Esophagus (tissue), 2 donors: ENCODE measurements at regions not wholly inside any gene's neighbourhood (a gene's known extent, or its start where the extent isn't known, plus 50 kb on each side); places are given as distances from the start of the nearest gene placed in this dataset.

Experiments
- H3K27ac ChIP-seq, 2 donors: one replicate each; pipeline ENCODE4 v1.5.1; 2013; ENCODE audit warnings: low read depth in 2 of 2, mild to moderate bottlenecking in 2 of 2, inconsistent platforms in 1 of 2, low read length in 1 of 2, moderate library complexity in 1 of 2
- H3K27me3 ChIP-seq, 2 donors: one replicate each; pipeline ENCODE4 v1.6.1; 2013; ENCODE audit warnings: low read length in 2 of 2, control low read depth in 1 of 2, mild to moderate bottlenecking in 1 of 2; ENCODE audit not compliant: insufficient read depth in 2 of 2, control insufficient read depth in 1 of 2
- H3K36me3 ChIP-seq, 2 donors: one replicate each; pipeline ENCODE4 v1.6.1; 2013; ENCODE audit warnings: low read length in 1 of 2; ENCODE audit not compliant: control insufficient read depth in 2 of 2, insufficient read depth in 2 of 2
- H3K4me1 ChIP-seq, 2 donors: one replicate each; pipeline ENCODE4 v1.6.1; 2013; ENCODE audit warnings: low read length in 1 of 2; ENCODE audit not compliant: control insufficient read depth in 2 of 2, insufficient read depth in 2 of 2
- H3K4me3 ChIP-seq, 2 donors: one replicate each; pipeline ENCODE4 v1.5.1; 2013; ENCODE audit warnings: low read length in 2 of 2, mild to moderate bottlenecking in 2 of 2, low read depth in 1 of 2, moderate library complexity in 1 of 2
- H3K9me3 ChIP-seq, 2 donors: one replicate each; pipeline ENCODE4 v1.6.1; 2013; ENCODE audit warnings: mild to moderate bottlenecking in 2 of 2, low read depth in 1 of 2, low read length in 1 of 2, moderate library complexity in 1 of 2; ENCODE audit not compliant: control insufficient read depth in 2 of 2, insufficient read depth in 1 of 2
- WGBS, 2 donors: extraction: QIAGEN DNeasy Blood & Tissue Kit; methylation state at CpG; one replicate each; pipeline ENCODE4 v1.1.7; 2013; 5-methylcytosine and 5-hydroxymethylcytosine counted together
- donor health status: healthy with polysubstance abuse.
- donor health status: Bipolar disorder and iron deficiency.

GRCh38 chr6:119467488-119468081, 118.0 kb upstream of the MAN1A1 start:
- Histone ChIP-seq H3K27ac (no peak overlapping the region), H3K27me3 (no peaks in the 10 kb centered on the region), H3K4me3 (no peak overlapping the region), H3K4me1 (no peaks in the 10 kb centered on the region), H3K9me3 (no peaks in the 10 kb centered on the region), H3K36me3 (no peaks in the 10 kb centered on the region)
- WGBS, 2 donors, result 38 to 55% methylated on average over 2 of the region's 2 CpGs

GRCh38 chr6:119466226-119466625, 116.7 kb upstream of the MAN1A1 start:
- no peaks in the 10 kb centered on the region for H3K9me3 ChIP-seq
- H3K27ac ChIP-seq, result no peak overlapping the region
- H3K4me1 ChIP-seq, result no peaks in the 10 kb centered on the region
- 96% methylated on average over 2 of the region's 2 CpGs for WGBS, 2 donors
- H3K4me3 ChIP-seq, result no peak overlapping the region
- no peaks in the 10 kb centered on the region for H3K36me3 ChIP-seq
- H3K27me3 ChIP-seq, result no peaks in the 10 kb centered on the region

- Histone ChIP-seq H3K9me3 (no peaks in the 10 kb centered on the region), H3K4me3 (no peak overlapping the region), H3K36me3 (no peaks in the 10 kb centered on the region), H3K4me1 (no peaks in the 10 kb centered on the region), H3K27ac (no peak overlapping the region), H3K27me3 (no peaks in the 10 kb centered on the region)
- WGBS, 2 donors, result 76 to 77% methylated on average over 4 of the region's 4 CpGs
Observed at GRCh38 chr6:119463081-119463626, 113.6 kb upstream of the MAN1A1 start.

GRCh38 chr6:119461187-119461586, 111.6 kb upstream of the MAN1A1 start:
- Histone ChIP-seq H3K4me1 (no peaks in the 10 kb centered on the region), H3K4me3 (no peak overlapping the region), H3K27me3 (no peaks in the 10 kb centered on the region), H3K27ac (no peak overlapping the region), H3K9me3 (no peaks in the 10 kb centered on the region), H3K36me3 (no peaks in the 10 kb centered on the region)
- whole genome bisulfite sequencing, 2 donors, result 64 to 83% methylated on average over 1 of the region's 1 CpG

- no peaks in the 10 kb centered on the region for H3K9me3 ChIP-seq
- no peaks in the 10 kb centered on the region for H3K4me1 ChIP-seq
- H3K36me3 ChIP-seq, result no peaks in the 10 kb centered on the region
- H3K27ac ChIP-seq, result no peak overlapping the region
- no peaks in the 10 kb centered on the region for H3K27me3 ChIP-seq
- no peak overlapping the region for H3K4me3 ChIP-seq
- 76 to 85% methylated on average over 6 of the region's 6 CpGs for WGBS, 2 donors
Observed at GRCh38 chr6:119459207-119459974, 109.8 kb upstream of the MAN1A1 start.

GRCh38 chr6:119454714-119455113, 105.2 kb upstream of the MAN1A1 start:
- Histone ChIP-seq H3K36me3 (no peaks in the 10 kb centered on the region), H3K9me3 (no peaks in the 10 kb centered on the region), H3K4me3 (no peak overlapping the region), H3K27ac (no peak overlapping the region), H3K27me3 (no peaks in the 10 kb centered on the region), H3K4me1 (no peaks in the 10 kb centered on the region)
- WGBS, 2 donors, result 66 to 72% methylated on average over 2 of the region's 2 CpGs

GRCh38 chr6:119453242-119454200, 104.0 kb upstream of the MAN1A1 start:
- WGBS, 2 donors, result 74 to 76% methylated on average over 6 of the region's 6 CpGs
- Histone ChIP-seq H3K4me1 (no peaks in the 10 kb centered on the region), H3K9me3 (no peaks in the 10 kb centered on the region)

GRCh38 chr6:119449331-119450156, 100.0 kb upstream of the MAN1A1 start:
- Histone ChIP-seq H3K36me3 (no peaks in the 10 kb centered on the region), H3K27ac (no peak overlapping the region), H3K4me1 (peaks cover 0 to 2% of the 10 kb centered on the region in 2 donors), H3K9me3 (no peaks in the 10 kb centered on the region), H3K27me3 (no peaks in the 10 kb centered on the region), H3K4me3 (no peak overlapping the region)
- WGBS, 2 donors, result 66 to 74% methylated on average over 6 of the region's 6 CpGs

More at GRCh38 chr6:119453242-119454200, 104.0 kb upstream of the MAN1A1 start:
- Histone ChIP-seq H3K27me3 (no peaks in the 10 kb centered on the region), H3K4me3 (no peak overlapping the region), H3K27ac (no peak overlapping the region), H3K36me3 (no peaks in the 10 kb centered on the region)

- peaks cover 0 to 2% of the 10 kb centered on the region in 2 donors for H3K4me1 ChIP-seq
- no peak overlapping the region for H3K4me3 ChIP-seq
- 96 to 97% methylated on average over 3 of the region's 3 CpGs for WGBS, 2 donors
- H3K36me3 ChIP-seq, result no peaks in the 10 kb centered on the region
- no peak overlapping the region for H3K27ac ChIP-seq
- no peaks in the 10 kb centered on the region for H3K9me3 ChIP-seq
- H3K27me3 ChIP-seq, result no peaks in the 10 kb centered on the region
Observed at GRCh38 chr6:119447921-119448320, 98.4 kb upstream of the MAN1A1 start.
